ENCODE measurements at regions not wholly inside any gene's neighbourhood (a gene's known extent, or its start where the extent isn't known, plus 50 kb on each side); places are given as distances from the start of the nearest gene placed in this dataset.

DNA sequence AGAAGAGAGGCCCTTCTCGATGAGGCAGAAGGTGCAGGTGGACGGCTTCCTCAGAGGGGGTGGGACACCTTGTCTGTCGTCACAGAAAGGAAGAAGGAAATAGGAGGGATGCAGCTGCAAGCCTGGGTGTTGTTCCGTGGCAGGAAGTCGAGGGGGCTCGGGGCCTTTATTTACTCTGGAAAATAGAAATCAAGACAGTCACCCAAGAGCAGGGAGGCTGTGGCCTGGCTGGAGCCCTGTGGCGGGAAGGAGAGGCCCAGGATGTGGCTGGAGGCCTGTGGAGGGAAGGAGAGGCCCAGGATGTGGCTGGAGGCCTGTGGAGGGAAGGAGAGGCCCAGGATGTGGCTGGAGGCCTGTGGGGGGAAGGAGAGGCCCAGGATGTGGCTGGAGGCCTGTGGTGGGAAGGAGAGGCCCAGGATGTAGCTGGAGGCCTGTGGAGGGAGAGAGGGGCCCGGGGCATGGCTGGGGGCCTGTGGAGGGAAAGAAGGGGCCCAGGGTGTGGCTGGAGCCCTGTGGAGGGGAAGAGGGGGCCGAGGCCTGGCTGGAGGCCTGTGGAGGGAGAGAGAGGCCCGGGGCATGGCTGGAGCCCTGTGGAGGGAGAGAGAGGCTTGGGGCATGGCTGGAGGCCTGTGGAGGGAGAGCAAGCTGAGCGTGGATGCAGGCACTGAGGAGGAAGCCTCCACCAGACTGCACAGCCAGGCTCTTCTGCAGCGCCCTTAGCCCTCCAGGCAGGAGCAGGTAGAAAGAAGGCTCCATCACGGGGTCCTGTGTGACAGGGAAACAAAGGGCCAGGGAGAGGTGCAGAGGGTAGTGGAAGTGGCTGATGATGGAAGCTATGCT lies 97.3 kb upstream of the SFMBT2 start:
- DNase-seq, result no peak
- Histone ChIP-seq H3K36me3 (replicated peaks) (no peaks in the 10 kb centered on the region), H3K27me3 (replicated peaks) (no peaks in the 10 kb centered on the region), H3K27ac (no peak overlapping the region), H3K4me3 (ENCODE audit: low read depth, low read length) (no peak overlapping the region)
- in situ Hi-C loops (cut with HindIII; ENCODE audit: low pct_ligation_motif_present, low sequenced_read_pairs), result no loop called here
- TF ChIP-seq, protein P1, sequence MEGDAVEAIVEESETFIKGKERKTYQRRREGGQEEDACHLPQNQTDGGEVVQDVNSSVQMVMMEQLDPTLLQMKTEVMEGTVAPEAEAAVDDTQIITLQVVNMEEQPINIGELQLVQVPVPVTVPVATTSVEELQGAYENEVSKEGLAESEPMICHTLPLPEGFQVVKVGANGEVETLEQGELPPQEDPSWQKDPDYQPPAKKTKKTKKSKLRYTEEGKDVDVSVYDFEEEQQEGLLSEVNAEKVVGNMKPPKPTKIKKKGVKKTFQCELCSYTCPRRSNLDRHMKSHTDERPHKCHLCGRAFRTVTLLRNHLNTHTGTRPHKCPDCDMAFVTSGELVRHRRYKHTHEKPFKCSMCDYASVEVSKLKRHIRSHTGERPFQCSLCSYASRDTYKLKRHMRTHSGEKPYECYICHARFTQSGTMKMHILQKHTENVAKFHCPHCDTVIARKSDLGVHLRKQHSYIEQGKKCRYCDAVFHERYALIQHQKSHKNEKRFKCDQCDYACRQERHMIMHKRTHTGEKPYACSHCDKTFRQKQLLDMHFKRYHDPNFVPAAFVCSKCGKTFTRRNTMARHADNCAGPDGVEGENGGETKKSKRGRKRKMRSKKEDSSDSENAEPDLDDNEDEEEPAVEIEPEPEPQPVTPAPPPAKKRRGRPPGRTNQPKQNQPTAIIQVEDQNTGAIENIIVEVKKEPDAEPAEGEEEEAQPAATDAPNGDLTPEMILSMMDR (IDR thresholded peaks at IDR 0.05; ENCODE audit: low read depth, low read length, missing control alignments), result no peak

DNA sequence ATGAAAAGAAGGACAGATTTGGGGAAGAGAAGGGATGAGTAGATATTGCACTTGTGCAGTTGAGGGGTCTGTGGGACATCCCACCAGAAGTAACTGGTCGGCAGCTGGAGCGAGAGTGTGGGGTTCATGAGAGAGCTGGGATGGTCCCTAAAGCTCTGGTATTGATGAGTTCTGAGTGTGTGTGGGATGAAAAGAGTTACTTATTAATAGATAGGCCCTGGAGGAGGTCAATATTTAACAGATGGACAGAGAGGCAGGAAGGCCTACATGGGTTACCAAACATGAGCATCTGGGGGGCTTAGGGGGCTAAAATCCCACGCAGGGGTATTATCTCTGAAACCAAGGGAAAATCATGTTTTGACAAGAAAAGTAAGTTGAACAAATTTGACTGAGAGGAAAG lies 95.7 kb upstream of the SFMBT2 start:
- H3K27me3 ChIP-seq (replicated peaks), result no peaks in the 10 kb centered on the region
- DNase-seq, result no peak
- TF ChIP-seq, protein P1 (IDR thresholded peaks at IDR 0.05; ENCODE audit: low read depth, low read length, missing control alignments), result no peak
- in situ Hi-C loops (cut with HindIII; ENCODE audit: low pct_ligation_motif_present, low sequenced_read_pairs), result no loop called here
- no peak overlapping the region for H3K27ac ChIP-seq
- no peaks in the 10 kb centered on the region for H3K36me3 ChIP-seq (replicated peaks)
- no peak overlapping the region for H3K4me3 ChIP-seq (ENCODE audit: low read depth, low read length)

DNA sequence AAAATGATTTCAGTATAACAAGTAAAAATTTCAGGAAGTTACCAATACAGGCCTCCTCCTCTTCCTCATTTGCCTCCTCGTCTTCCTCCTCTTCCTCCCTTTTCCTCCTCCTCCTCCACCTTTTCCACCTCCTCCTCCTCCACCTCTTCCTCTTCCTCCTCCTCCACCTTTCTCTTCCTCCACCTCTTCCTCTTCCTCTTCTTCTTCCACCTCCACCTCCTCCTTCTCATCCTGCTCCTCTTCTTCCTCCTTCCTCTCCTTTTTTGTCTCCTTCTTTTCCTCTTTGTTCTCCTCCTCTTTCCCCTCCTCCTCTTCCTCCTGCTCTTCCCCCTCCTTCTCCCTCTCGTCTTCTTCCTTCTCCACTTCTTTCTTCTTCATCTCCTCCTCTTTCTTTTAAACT lies 94.4 kb upstream of the SFMBT2 start:
- TF ChIP-seq, protein P1 (IDR thresholded peaks at IDR 0.05; ENCODE audit: low read depth, low read length, missing control alignments), result no peak
- in situ Hi-C loops (cut with HindIII; ENCODE audit: low pct_ligation_motif_present, low sequenced_read_pairs), result no loop called here
- no peak overlapping the region for H3K4me3 ChIP-seq (ENCODE audit: low read depth, low read length)
- DNase-seq, result no peak
- H3K36me3 ChIP-seq (replicated peaks), result no peaks in the 10 kb centered on the region
- no peak overlapping the region for H3K27ac ChIP-seq
- H3K27me3 ChIP-seq (replicated peaks), result no peaks in the 10 kb centered on the region

DNA sequence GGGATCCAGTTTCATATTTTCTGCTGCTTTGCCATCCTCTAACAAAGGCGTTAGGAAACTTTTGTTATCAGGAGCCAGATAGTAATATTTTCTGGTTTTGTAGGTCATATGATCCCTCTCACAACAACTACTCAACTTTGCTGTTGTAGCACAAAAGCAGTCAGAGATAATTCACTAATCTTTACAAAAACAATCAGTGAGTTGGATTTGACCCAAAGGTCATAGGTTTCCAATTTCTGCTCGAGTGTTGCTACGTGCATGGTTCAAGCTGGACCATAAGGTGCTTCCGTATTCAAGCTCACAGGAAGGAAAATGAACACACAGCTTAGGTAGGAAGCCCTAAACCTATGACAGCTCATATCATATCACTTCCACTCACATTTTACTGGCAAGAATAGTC lies 92.4 kb upstream of the SFMBT2 start:
- Histone ChIP-seq H3K36me3 (replicated peaks) (no peaks in the 10 kb centered on the region), H3K4me3 (ENCODE audit: low read depth, low read length) (no peak overlapping the region), H3K27ac (no peak overlapping the region), H3K27me3 (replicated peaks) (no peaks in the 10 kb centered on the region)
- in situ Hi-C loops (cut with HindIII; ENCODE audit: low pct_ligation_motif_present, low sequenced_read_pairs), result no loop called here
- TF ChIP-seq, protein P1 (IDR thresholded peaks at IDR 0.05; ENCODE audit: low read depth, low read length, missing control alignments), result no peak
- DNase-seq, result no peak

DNA sequence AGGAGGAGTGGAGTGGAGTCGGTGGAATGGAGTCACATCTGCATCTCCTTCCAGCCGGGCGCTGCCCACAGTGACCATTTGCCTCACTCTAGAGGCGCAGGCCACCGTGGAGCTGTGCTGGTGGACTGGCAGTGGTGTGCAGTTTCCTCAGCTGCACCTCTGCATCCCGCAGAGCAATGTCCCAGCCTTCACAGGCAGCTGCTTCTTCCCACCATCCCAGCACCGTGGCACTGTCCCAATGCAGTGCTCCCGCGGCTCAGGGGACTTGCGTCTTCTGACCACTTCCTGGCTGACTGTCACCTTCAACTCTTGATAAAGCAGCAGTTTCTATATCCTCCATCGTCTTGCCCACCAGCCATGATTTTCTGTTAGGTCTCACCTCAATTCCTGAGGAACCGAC lies 90.3 kb upstream of the SFMBT2 start:
- TF ChIP-seq, protein P1 (IDR thresholded peaks at IDR 0.05; ENCODE audit: low read depth, low read length, missing control alignments), result no peak
- no peaks in the 10 kb centered on the region for H3K27me3 ChIP-seq (replicated peaks)
- DNase-seq, result no peak
- H3K27ac ChIP-seq, result no peak overlapping the region
- H3K36me3 ChIP-seq (replicated peaks), result no peaks in the 10 kb centered on the region
- no peak overlapping the region for H3K4me3 ChIP-seq (ENCODE audit: low read depth, low read length)
- in situ Hi-C loops (cut with HindIII; ENCODE audit: low pct_ligation_motif_present, low sequenced_read_pairs), result no loop called here

DNA sequence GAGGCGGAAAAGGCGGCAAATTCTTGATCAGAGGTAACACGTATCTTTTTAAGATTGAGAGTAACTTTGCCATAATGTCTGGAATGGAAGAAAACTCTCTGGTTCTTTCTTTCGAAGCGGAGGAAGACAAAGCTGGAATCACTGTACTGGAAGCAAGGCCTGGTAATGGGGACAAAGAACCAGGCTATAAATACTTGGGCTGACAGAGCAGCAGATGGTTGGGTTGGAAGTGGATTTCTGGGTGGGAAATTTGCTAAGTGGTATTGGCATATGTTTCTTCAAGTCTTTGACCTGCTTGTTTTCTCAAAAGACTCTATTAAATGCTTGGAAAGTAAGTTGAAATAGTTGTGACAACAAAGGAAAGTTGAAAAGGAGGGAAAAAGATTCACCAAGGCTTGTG lies 87.3 kb upstream of the SFMBT2 start:
- Histone ChIP-seq H3K36me3 (replicated peaks) (no peaks in the 10 kb centered on the region), H3K4me3 (ENCODE audit: low read depth, low read length) (no peak overlapping the region), H3K27me3 (replicated peaks) (no peaks in the 10 kb centered on the region), H3K27ac (no peak overlapping the region)
- TF ChIP-seq, protein P1 (IDR thresholded peaks at IDR 0.05; ENCODE audit: low read depth, low read length, missing control alignments), result no peak
- DNase-seq, result no peak
- in situ Hi-C loops (cut with HindIII; ENCODE audit: low pct_ligation_motif_present, low sequenced_read_pairs), result no loop called here
